ENCODE measurements at regions not wholly inside any gene's neighbourhood (a gene's known extent, or its start where the extent isn't known, plus 50 kb on each side); places are given as distances from the start of the nearest gene placed in this dataset.
"Not testable (repeated sequence)": the region's sequence is repeated elsewhere in the genome, so short reads cannot be mapped to it uniquely, and the experiment has no call there.

GRCh38 chr11:64428693-64429092, 69.7 kb downstream of the RPS6KA4 start:
- POLR2A ChIA-PET = no interaction called here
- CTCF ChIA-PET = interaction anchor here (1.1 kb wide), 1 partner anchor 21 kb away, joined by 5 read pairs; no protein-coding TSS in a partner anchor
- DNase-seq (ENCODE audit: extremely low spot score) = no peak
- TF ChIP-seq, protein P1, sequence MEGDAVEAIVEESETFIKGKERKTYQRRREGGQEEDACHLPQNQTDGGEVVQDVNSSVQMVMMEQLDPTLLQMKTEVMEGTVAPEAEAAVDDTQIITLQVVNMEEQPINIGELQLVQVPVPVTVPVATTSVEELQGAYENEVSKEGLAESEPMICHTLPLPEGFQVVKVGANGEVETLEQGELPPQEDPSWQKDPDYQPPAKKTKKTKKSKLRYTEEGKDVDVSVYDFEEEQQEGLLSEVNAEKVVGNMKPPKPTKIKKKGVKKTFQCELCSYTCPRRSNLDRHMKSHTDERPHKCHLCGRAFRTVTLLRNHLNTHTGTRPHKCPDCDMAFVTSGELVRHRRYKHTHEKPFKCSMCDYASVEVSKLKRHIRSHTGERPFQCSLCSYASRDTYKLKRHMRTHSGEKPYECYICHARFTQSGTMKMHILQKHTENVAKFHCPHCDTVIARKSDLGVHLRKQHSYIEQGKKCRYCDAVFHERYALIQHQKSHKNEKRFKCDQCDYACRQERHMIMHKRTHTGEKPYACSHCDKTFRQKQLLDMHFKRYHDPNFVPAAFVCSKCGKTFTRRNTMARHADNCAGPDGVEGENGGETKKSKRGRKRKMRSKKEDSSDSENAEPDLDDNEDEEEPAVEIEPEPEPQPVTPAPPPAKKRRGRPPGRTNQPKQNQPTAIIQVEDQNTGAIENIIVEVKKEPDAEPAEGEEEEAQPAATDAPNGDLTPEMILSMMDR (IDR thresholded peaks at IDR 0.05; ENCODE audit: control extremely low read depth, extremely low read depth, low read depth, missing control alignments) = no peak

DNA sequence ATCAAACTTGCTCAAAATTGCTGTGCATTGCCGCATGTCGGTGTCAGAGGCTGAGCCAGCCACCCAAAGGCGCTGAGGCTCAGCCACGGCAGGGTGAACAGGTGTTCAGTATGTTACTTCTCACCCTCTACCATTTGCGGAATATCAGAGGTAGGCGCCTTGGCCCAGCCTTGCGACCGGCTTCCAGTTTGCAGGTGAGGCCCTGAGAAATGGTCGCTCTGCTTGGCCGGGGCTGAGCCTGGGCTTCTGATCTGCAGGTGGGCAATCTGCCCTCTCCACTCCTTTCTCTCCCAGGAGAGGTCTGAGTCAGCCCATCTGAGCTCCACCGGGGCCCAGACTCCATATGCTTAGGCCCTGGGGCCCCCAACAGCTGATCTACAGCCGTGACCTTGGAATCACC, 71.0 kb downstream of the RPS6KA4 start:
- ChIA-PET POLR2A (no interaction called here), CTCF (interaction anchor here (1.7 to 1.8 kb wide), 2 partner anchors 18 to 19 kb away, joined by 6 to 9 read pairs; no protein-coding TSS in a partner anchor)
- DNase-seq (ENCODE audit: extremely low spot score) = no peak
- TF ChIP-seq, protein P1 (IDR thresholded peaks at IDR 0.05; ENCODE audit: control extremely low read depth, extremely low read depth, low read depth, missing control alignments) = no peak

DNA sequence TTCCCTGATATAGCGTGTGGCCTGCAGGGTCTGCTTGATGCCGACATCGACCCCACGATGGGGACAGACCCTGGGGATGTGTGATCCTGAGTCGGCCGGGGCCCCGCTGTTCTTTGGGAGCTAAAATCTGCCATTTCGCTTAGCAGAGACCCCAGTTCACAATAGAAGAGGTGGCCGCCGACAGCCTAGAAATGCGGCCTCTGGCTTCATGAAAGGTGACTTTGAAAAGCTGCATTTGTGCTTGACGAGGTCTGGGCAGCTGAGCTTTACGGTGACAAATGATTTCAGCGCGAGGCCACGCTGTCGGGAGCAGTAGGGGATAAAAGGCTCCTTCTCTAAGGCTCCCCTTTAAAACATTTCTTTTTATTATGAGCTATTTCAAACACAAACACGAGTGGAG, 71.7 kb downstream of the RPS6KA4 start:
- TF ChIP-seq, protein P1 (IDR thresholded peaks at IDR 0.05; ENCODE audit: control extremely low read depth, extremely low read depth, low read depth, missing control alignments) = no peak
- ChIA-PET CTCF (interaction anchor here (1.0 to 1.8 kb wide), 3 partner anchors 9 to 19 kb away, joined by 3 to 9 read pairs (median 6); no protein-coding TSS in a partner anchor), POLR2A (no interaction called here)
- no peak for DNase-seq (ENCODE audit: extremely low spot score)

DNA sequence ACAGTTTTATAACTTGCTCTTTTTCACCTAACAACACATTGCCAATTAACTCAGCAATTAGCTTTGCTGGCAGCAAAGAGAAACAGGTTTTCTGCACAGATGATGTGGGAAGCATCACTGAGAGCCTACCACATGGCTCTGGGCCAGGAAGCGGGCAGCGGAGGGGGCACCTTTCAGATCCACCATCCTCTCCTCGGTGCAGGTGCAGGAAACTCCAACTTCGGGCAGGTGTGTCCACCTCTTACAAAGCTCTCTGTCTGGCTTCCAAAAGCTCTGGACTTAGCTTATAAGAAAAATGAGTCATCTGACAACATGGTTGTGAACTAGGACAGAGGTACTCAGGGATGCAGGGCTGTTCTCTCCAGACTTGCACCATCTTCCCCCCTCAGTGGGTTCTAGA, 77.0 kb downstream of the RPS6KA4 start:
- TF ChIP-seq, protein P1 (IDR thresholded peaks at IDR 0.05; ENCODE audit: control extremely low read depth, extremely low read depth, low read depth, missing control alignments) = no peak
- ChIA-PET POLR2A (no interaction called here), CTCF (no interaction called here)
- DNase-seq (ENCODE audit: extremely low spot score) = no peak

GRCh38 chr11:64437426-64437825, 78.5 kb downstream of the RPS6KA4 start:
- TF ChIP-seq, protein P1 (IDR thresholded peaks at IDR 0.05; ENCODE audit: control extremely low read depth, extremely low read depth, low read depth, missing control alignments) = no peak
- POLR2A ChIA-PET = no interaction called here
- no peak for DNase-seq (ENCODE audit: extremely low spot score)
- CTCF ChIA-PET = interaction anchor here (5.0 kb wide), 1 partner anchor 12 kb away, joined by 49 read pairs; no protein-coding TSS in a partner anchor

DNA sequence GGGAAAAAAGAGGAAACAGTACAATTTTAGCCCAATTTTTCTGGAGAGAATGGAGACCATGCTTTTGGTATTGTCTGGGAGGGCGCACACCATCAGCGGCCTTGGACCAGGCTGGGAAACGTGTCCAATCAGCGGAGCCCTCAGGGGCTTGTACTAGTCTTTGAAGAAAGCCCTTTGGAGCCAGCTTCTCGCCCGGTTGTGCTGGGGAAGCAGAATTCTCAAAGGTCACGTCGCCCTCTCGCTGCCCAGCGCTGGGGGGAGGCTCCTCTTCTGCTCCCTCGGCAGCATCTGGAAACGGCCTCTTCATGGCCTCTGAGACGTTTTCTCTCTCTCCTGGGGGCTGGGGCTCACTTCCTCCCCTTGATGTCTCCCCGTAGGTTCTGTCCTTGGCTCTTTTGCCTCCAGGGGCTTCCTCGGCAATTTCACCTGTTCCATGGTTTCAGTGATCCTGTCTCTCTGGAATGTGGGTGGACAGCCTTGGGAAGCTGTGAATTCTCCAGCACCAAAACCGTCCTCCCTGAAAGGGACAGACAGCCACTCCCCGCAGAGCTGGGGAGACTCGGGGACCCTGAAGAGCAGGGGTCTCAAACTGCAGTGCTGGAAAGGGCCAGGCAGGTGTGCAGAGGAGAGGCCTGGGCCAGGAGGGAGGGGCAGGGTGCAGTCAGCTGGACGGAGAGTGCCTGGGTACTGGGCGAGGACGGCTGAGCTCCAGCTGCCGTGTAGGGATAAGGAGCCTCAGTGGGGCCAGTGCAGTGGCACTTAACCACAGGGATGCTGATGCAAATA, 80.2 kb downstream of the RPS6KA4 start:
- ChIA-PET POLR2A (no interaction called here), CTCF (interaction anchor here (5.0 kb wide), 1 partner anchor 10 kb away, joined by 49 read pairs; no protein-coding TSS in a partner anchor)
- no peak for DNase-seq (ENCODE audit: extremely low spot score)
- TF ChIP-seq, protein P1 (IDR thresholded peaks at IDR 0.05; ENCODE audit: control extremely low read depth, extremely low read depth, low read depth, missing control alignments) = no peak

DNA sequence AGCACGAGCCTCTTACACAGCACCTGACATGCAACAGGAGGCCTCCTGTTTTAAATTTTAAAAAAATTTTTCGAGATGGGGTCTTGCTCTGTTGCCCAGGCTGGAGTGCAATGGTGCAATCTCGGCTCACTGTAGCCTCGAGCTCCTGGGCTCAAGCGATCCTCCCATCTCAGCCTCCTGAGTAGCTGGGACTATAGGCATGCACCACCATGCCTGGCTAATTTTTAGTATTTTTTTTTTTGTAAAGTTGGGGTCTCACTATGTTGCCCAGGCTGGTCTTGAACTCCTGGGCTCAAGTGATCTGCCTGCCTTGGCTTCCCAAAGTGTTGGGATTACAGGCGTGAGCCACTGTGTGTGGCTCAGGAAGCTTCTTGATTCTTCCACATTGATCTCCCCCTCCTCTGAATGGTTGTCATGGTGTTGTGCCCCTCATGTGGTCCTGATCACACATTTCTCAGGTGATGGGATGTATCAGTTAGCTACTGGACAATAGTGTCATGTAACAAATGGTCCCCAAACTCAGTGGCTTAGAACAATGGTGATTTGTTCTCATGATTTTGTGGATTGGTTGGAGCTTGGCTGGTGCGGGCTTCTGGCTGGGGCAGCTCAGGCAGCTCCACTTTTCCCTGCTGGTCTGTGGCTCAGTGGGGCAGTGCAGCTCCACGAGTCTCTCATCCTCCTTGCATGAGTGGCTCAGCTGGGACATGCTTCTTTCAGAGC, 81.0 kb downstream of the RPS6KA4 start:
- CTCF ChIA-PET = interaction anchor here (5.0 kb wide), 1 partner anchor 10 kb away, joined by 49 read pairs; no protein-coding TSS in a partner anchor
- POLR2A ChIA-PET; DNase-seq (ENCODE audit: extremely low spot score): not testable (repeated sequence)

Data from GM10248 (cell line).